OCI-LY7 (cell line): ENCODE measurements at regions not wholly inside any gene's neighbourhood (a gene's known extent, or its start where the extent isn't known, plus 50 kb on each side); places are given as distances from the start of the nearest gene placed in this dataset.

ENCODE experiments used
- EZH2phosphoT487 ChIP-seq: fragments of 200-600 bp; sonication (generic); IDR thresholded peaks from 2 replicates; pipeline ENCODE4 v1.6.1; 2018; ENCODE audit warnings: low read depth, borderline replicate concordance, mild to moderate bottlenecking, mixed run types, antibody characterized with exemption, low read length, moderate library complexity, mixed read lengths
- TF ChIP-seq, protein P1 (sequence below): fragments of 200-600 bp; sonication (generic); conservative IDR thresholded peaks from 2 replicates; pipeline ENCODE4 v1.5.1; 2014; ENCODE audit warnings: mild to moderate bottlenecking, antibody characterized with exemption, low read length, moderate library complexity, mixed read lengths

DNA sequence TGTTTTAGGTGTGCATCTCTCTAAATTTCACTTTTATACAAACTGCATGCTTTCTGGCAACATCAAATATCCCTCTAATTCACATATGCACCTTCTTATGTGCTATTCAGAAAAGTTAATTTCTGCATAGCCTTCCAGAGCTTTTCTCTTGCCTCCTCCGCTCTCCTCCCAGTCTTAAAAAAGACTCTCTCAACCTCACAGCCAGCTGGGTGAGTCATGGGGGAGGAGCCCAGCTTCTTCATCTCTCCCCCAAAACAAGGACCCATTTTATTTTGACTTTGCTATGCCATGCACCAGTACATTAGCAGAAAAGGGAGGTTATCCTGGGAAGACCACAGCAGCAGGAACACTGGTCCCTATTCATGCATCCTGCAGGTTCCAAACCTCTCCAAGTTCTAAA, 234.4 kb downstream of the KCNA4 start:
- TF ChIP-seq, protein P1, sequence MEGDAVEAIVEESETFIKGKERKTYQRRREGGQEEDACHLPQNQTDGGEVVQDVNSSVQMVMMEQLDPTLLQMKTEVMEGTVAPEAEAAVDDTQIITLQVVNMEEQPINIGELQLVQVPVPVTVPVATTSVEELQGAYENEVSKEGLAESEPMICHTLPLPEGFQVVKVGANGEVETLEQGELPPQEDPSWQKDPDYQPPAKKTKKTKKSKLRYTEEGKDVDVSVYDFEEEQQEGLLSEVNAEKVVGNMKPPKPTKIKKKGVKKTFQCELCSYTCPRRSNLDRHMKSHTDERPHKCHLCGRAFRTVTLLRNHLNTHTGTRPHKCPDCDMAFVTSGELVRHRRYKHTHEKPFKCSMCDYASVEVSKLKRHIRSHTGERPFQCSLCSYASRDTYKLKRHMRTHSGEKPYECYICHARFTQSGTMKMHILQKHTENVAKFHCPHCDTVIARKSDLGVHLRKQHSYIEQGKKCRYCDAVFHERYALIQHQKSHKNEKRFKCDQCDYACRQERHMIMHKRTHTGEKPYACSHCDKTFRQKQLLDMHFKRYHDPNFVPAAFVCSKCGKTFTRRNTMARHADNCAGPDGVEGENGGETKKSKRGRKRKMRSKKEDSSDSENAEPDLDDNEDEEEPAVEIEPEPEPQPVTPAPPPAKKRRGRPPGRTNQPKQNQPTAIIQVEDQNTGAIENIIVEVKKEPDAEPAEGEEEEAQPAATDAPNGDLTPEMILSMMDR, result no peak
- TF ChIP-seq EZH2phosphoT487, result no peak
